Body of pancreas (tissue), 4 donors: ENCODE measurements at regions not wholly inside any gene's neighbourhood (a gene's known extent, or its start where the extent isn't known, plus 50 kb on each side); places are given as distances from the start of the nearest gene placed in this dataset.

ENCODE experiments used
- CTCF ChIP-seq, 7 experiments: fragments of 450-650 bp in 4 of 7; fragments of 200-600 bp in 3 of 7; sonication (generic) in 3 of 7; IDR thresholded peaks; one replicate each; pipeline ENCODE4 v1.5.1; 2016 to 2019; ENCODE audit warnings: antibody characterized with exemption in 7 of 7
- POLR2A ChIP-seq, 3 donors: fragments of 450-650 bp; IDR thresholded peaks; one replicate each; pipeline ENCODE4 v1.6.1; 2016; ENCODE audit warnings: antibody characterized with exemption in 3 of 3, mild to moderate bottlenecking in 2 of 3

DNA sequence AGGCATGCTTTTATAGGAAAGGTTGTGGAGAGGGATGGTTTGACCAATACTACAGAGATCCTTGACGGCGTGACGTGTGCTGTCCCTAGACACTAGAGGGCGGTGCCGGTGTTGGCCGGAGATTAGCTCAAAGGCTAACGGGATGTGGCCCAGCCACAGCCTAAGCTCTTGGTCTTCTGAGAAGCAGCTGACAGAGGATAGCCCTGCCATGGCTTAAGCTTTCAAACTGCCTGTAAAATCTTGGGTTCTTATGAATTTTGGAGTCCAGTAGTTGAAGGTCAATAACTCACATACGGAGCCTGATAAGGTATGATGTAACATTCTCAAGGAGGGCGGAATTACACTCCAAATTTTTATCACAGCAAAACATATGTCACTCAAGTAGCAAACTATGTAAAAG is 515.7 kb upstream of the ATXN7L3B start:
- TF ChIP-seq CTCF (IDR thresholded peaks at IDR 0.05): peak in 6 of 7 experiments; percentile 16 to 56 (median 41)
- no peak for TF ChIP-seq POLR2A (IDR thresholded peaks at IDR 0.05)
